Endothelial cell of umbilical vein (primary cell): ENCODE measurements at regions not wholly inside any gene's neighbourhood (a gene's known extent, or its start where the extent isn't known, plus 50 kb on each side); places are given as distances from the start of the nearest gene placed in this dataset.

Source experiments
- BruUV-seq: library from RNA; stranded (reverse); fragments of 400-500 nt; replicated peaks from 2 replicates; lab custom pipeline; 2021; lab: Mats Ljungman, UMichigan
- CTCF ChIA-PET: fragments of 300-600, 350-600 bp; sonication (Branson Sonifier 250); formaldehyde crosslinking; loops from one replicate; lab custom pipeline; 2021; ENCODE audit warnings: antibody characterized with exemption, inconsistent platforms; lab: Charles Lee
- POLR2A ChIA-PET: fragments of 300-600, 350-600 bp; sonication (Branson Sonifier 250); formaldehyde crosslinking; loops from one replicate; lab custom pipeline; 2021; ENCODE audit warnings: antibody characterized with exemption, inconsistent platforms; lab: Charles Lee
- DNase-seq: peaks from one replicate; pipeline ENCODE4 v3.0.0-alpha.2; 2011; ENCODE audit warnings: low read depth, low spot score
- FAIRE-seq: peaks from 2 replicates; lab custom pipeline; 2011; peaks lifted over from hg19 to GRCh38; lab: Jason Lieb, UNC
- H2AFZ ChIP-seq: 2 replicates; pipeline ENCODE4 v1.6.0; 2012; ENCODE audit warnings: low read depth, low read length, control low read depth, inconsistent platforms
- H3K27ac ChIP-seq: 2 replicates; pipeline ENCODE4 v1.5.1; 2011; ENCODE audit warnings: low read depth, mild to moderate bottlenecking, control low read depth, low read length, moderate library complexity; ENCODE audit not compliant: insufficient read depth
- H3K27me3 ChIP-seq, 2 experiments: 2 replicates each; pipeline versions ENCODE4 v1.6.0 to v1.6.1; 2011; ENCODE audit warnings: low read length in 2 of 2, mixed read lengths in 1 of 2; ENCODE audit not compliant: control insufficient read depth in 2 of 2, insufficient read depth in 2 of 2
- H3K36me3 ChIP-seq, 2 experiments: 2 replicates in 1 of 2; 3 replicates in 1 of 2; pipeline ENCODE4 v1.5.1; 2011; ENCODE audit warnings: low read length in 2 of 2, mild to moderate bottlenecking in 1 of 2, moderate library complexity in 1 of 2; ENCODE audit not compliant: control insufficient read depth in 2 of 2, insufficient read depth in 2 of 2; ENCODE audit errors: extremely low read depth in 1 of 2
- H3K4me1 ChIP-seq: 3 replicates; pipeline ENCODE4 v1.5.1; 2011; ENCODE audit warnings: mild to moderate bottlenecking, low read length; ENCODE audit not compliant: control insufficient read depth, insufficient read depth; ENCODE audit errors: extremely low read depth
- H3K4me2 ChIP-seq: 2 replicates; pipeline ENCODE4 v1.6.1; 2011; ENCODE audit warnings: low read length, control low read depth, mixed read lengths; ENCODE audit not compliant: insufficient read depth
- H3K4me3 ChIP-seq, 3 experiments: fragments of 200-600 bp in 1 of 3; sonication (generic), shearing (Covaris generic) in 1 of 3; replicated peaks in 1 of 3; 2 replicates each; pipeline ENCODE4 v1.5.1; 2011 to 2016; ENCODE audit warnings: control low read depth in 3 of 3, low read length in 3 of 3, mild to moderate bottlenecking in 2 of 3, inconsistent platforms in 1 of 3, low read depth in 1 of 3, moderate library complexity in 1 of 3; ENCODE audit not compliant: insufficient read depth in 1 of 3
- H3K79me2 ChIP-seq: 2 replicates; pipeline ENCODE4 v1.6.0; 2012; ENCODE audit warnings: low read length, inconsistent platforms; ENCODE audit not compliant: control insufficient read depth, insufficient read depth
- H3K9ac ChIP-seq: replicated peaks from 2 replicates; pipeline ENCODE3; 2011; ENCODE audit warnings: low read length, control low read depth; ENCODE audit not compliant: insufficient read depth; ENCODE audit errors: extremely low read depth
- H3K9me1 ChIP-seq: replicated peaks from 3 replicates; pipeline ENCODE4 v1.6.0; 2011; ENCODE audit warnings: mild to moderate bottlenecking, low read length; ENCODE audit not compliant: control insufficient read depth, insufficient read depth; ENCODE audit errors: extremely low read depth
- H3K9me3 ChIP-seq: replicated peaks from 2 replicates; pipeline ENCODE4 v1.5.1; 2012; ENCODE audit warnings: low read length, inconsistent platforms; ENCODE audit not compliant: control insufficient read depth, insufficient read depth
- H4K20me1 ChIP-seq: replicated peaks from 2 replicates; pipeline ENCODE3; 2011; ENCODE audit warnings: mild to moderate bottlenecking, low read length; ENCODE audit not compliant: control insufficient read depth, insufficient read depth; ENCODE audit errors: extremely low read depth
- EZH2 ChIP-seq: IDR thresholded peaks from 2 replicates; pipeline ENCODE4 v1.6.1; 2012; ENCODE audit warnings: borderline replicate concordance, low read depth, mild to moderate bottlenecking, moderate library complexity, low read length, inconsistent platforms; ENCODE audit not compliant: severe bottlenecking
- FOS ChIP-seq: IDR thresholded peaks from 2 replicates; pipeline ENCODE4 v1.6.1; 2011; ENCODE audit warnings: mild to moderate bottlenecking, low read length, moderate library complexity, borderline replicate concordance; ENCODE audit not compliant: insufficient read depth
- GATA2 ChIP-seq: IDR thresholded peaks from 2 replicates; pipeline ENCODE4 v1.7.0; 2011; ENCODE audit warnings: low read depth, mild to moderate bottlenecking, moderate library complexity, mixed read lengths, low read length; ENCODE audit not compliant: insufficient read length, insufficient read depth
- JUN ChIP-seq: IDR thresholded peaks from 2 replicates; pipeline ENCODE4 v1.6.1; 2011; ENCODE audit warnings: borderline replicate concordance, low read depth; ENCODE audit not compliant: insufficient read length, insufficient read depth
- MYC ChIP-seq: IDR thresholded peaks from one replicate; pipeline ENCODE4 v1.6.1; 2011; ENCODE audit warnings: mild to moderate bottlenecking, low read depth, low read length
- POLR2A ChIP-seq: IDR thresholded peaks from 2 replicates; pipeline ENCODE4 v1.6.1; 2012; ENCODE audit warnings: low read depth, mild to moderate bottlenecking, control low read depth, low read length
- POLR2AphosphoS5 ChIP-seq: IDR thresholded peaks from 2 replicates; pipeline ENCODE4 v1.6.1; 2012; ENCODE audit warnings: low read depth, mild to moderate bottlenecking, control low read depth, low read length, moderate library complexity; ENCODE audit not compliant: insufficient read depth
- dilution Hi-C: fragments of 300-500 bp; cut with MboI; formaldehyde crosslinking; loops from one replicate; pipeline ENCODE4 v1.15.0; 2019; ENCODE audit warnings: low sequenced_read_pairs; ENCODE audit not compliant: extremely low pct_ligation_motif_present
- intact Hi-C: fragments of 100-400 bp; cut with micrococcal nuclease; formaldehyde crosslinking; loops from one replicate; pipeline ENCODE4 v1.10.0; 2022
- TF ChIP-seq, protein P1 (sequence below), 2 donors: IDR thresholded peaks; 1 replicate in 1 of 2; 2 replicates in 1 of 2; pipeline ENCODE4 v1.5.1; 2011; ENCODE audit warnings: low read length in 2 of 2, mild to moderate bottlenecking in 2 of 2, moderate library complexity in 2 of 2, control low read depth in 1 of 2, inconsistent platforms in 1 of 2, low read depth in 1 of 2; ENCODE audit not compliant: insufficient read depth in 1 of 2; ENCODE audit errors: extremely low read depth in 1 of 2
- TF ChIP-seq, protein P2 (sequence below): IDR thresholded peaks from 2 replicates; pipeline ENCODE4 v1.6.1; 2011; ENCODE audit not compliant: insufficient read depth, insufficient read length

DNA sequence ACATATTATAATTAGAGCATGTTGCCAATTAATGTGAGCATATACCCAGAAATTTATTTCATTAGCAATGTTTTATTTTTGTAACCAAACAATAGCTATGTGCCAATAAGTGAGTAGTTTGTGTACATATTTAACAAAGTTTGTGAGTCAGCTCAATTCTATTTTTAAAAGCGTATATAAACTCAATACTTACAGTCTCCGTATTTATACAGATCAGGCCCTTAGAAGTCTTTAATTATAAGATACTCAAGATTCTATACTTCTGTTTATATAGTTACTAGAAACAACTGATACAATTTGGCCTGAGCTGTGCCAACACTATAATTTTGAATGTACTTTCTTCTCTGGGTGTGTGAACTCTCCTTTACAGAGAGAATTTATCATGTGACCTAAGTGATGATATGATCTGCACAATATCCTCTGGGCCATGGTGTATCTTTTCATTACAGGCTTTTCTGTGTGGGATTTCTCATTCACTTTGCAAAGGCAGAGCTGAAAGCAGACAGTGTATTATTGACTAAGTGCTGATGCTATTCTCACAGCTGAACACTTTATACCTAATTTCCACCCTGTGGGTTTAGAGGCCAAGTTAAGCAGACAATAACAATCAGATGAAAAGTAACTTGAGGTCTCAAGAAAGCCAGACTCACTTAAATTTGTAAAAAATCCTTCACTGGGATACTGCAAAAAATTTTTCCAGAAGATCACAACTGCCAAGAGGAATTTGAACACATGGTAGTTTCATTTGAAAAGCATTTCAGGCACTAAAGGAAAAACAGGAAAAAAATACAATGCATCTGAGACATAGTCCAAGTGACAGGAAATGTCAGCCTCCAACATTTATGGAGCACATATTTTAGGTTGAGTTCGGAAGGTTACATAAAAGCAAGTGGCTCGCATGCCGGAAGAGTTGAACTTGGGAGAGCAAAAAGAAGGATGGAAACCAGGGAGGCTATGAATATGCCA lies 277.9 kb upstream of the SEMA6D start:
- no peaks in the 10 kb centered on the region for H3K9me1 ChIP-seq
- H3K9ac ChIP-seq: peak overlapping the region; percentile 39
- H3K36me3 ChIP-seq: no peaks in the 10 kb centered on the region
- no peak overlapping the region for H3K4me3 ChIP-seq
- peak overlapping the region; percentile 38 for H3K4me2 ChIP-seq
- TSS peak; percentile 42 for BruUV-seq
- no peaks in the 10 kb centered on the region for H3K27me3 ChIP-seq
- DNase-seq: peak; percentile 75
- H3K9me3 ChIP-seq: no peaks in the 10 kb centered on the region
- ChIA-PET CTCF (interaction anchor here (1.2 to 2.1 kb wide), 6 partner anchors 10 to 243 kb away, joined by 3 to 7 read pairs (median 6); no protein-coding TSS in a partner anchor), POLR2A (no interaction called here)
- H2AFZ ChIP-seq: peak overlapping the region; percentile 43
- peak overlapping the region; percentile 67 for H3K27ac ChIP-seq
- peaks cover 28% of the 10 kb centered on the region for H3K4me1 ChIP-seq
- dilution Hi-C loops (no loop called here), intact Hi-C loops (loop anchor here (2.0 kb wide), 1 partner anchor 15 kb away; no protein-coding TSS in a partner anchor)
- no peaks in the 10 kb centered on the region for H4K20me1 ChIP-seq
- no peaks in the 10 kb centered on the region for H3K79me2 ChIP-seq
- TF ChIP-seq JUN (no peak), FOS (no peak), MYC (no peak), POLR2A (no peak), POLR2AphosphoS5 (no peak), EZH2 (no peak), GATA2 (no peak)
- TF ChIP-seq, protein P1, sequence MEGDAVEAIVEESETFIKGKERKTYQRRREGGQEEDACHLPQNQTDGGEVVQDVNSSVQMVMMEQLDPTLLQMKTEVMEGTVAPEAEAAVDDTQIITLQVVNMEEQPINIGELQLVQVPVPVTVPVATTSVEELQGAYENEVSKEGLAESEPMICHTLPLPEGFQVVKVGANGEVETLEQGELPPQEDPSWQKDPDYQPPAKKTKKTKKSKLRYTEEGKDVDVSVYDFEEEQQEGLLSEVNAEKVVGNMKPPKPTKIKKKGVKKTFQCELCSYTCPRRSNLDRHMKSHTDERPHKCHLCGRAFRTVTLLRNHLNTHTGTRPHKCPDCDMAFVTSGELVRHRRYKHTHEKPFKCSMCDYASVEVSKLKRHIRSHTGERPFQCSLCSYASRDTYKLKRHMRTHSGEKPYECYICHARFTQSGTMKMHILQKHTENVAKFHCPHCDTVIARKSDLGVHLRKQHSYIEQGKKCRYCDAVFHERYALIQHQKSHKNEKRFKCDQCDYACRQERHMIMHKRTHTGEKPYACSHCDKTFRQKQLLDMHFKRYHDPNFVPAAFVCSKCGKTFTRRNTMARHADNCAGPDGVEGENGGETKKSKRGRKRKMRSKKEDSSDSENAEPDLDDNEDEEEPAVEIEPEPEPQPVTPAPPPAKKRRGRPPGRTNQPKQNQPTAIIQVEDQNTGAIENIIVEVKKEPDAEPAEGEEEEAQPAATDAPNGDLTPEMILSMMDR (IDR thresholded peaks at IDR 0.05; ENCODE audit: extremely low read depth in 1 of 2, insufficient read depth in 1 of 2, low read depth in 1 of 2, low read length in 2 of 2): no peak
- TF ChIP-seq, protein P2, sequence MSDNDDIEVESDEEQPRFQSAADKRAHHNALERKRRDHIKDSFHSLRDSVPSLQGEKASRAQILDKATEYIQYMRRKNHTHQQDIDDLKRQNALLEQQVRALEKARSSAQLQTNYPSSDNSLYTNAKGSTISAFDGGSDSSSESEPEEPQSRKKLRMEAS: no peak
- peak; percentile 59 for FAIRE-seq
